CD4-positive, alpha-beta T cell treated with Interferon alpha-2 for 1 hour (primary cell): ENCODE measurements at regions not wholly inside any gene's neighbourhood (a gene's known extent, or its start where the extent isn't known, plus 50 kb on each side); places are given as distances from the start of the nearest gene placed in this dataset.

Source experiments
- DNase-seq, 2 donors: peaks; one replicate each; pipeline ENCODE4 v3.0.0-alpha.2; 2020 to 2022

DNA sequence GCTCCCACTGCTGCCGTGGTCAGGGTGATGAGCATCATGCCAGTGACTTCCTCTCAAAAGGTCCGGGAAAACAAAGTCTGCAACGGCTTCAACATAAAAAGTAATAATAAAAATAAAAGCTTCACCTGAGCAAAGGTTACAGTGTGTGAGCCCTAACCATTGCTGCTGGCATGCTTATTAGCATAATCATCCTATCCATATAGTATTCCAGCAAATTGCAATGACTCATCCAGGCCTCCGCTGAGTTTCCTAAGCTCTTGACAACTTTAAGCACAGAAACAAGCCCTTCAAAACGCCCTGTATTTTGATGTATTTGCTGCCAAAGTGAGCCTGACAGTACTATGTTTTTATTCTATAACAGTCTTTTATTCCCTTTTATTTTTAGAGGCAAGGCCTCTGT is 100.5 kb downstream of the AASDH start:
- no peak for DNase-seq

DNA sequence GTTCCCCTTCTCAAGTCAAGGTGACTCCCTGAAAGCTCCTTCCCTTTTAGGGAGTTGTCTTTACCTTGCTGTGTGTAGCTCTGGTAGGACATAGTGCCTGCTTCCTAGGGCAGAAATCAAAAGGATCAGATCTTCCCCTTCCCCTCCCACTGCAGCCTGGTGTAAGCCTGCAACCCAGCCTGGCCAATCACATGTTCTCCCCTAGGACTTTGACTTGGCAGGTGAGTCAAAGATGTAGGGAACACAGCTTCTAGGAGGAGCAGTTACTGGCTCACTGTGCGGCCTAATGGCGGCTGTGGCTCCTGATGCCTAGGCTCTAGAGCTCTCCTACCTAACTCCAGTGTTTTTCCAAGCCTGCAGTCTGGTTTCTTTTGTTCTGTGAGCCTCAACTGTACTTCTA is 103.9 kb downstream of the AASDH start:
- DNase-seq: no peak

DNA sequence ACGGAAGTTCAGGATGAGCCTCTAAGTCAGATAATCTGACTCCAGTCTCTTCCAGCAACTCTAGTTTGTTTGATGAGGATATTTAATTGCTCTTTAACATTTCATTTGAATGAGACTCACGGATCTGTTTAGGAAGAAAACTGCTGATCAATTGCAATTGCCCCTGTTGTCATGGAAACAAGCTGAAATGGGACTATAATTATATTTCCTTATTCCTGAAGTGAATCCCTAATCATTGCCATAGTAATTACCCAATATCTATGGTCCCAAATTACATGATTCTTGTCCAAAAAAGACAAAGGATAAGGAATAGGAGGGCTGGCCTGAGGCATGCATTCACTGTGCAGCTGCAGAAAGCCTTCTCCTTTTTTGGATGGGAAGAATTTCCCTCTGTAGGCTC is 105.3 kb downstream of the AASDH start:
- no peak for DNase-seq

DNA sequence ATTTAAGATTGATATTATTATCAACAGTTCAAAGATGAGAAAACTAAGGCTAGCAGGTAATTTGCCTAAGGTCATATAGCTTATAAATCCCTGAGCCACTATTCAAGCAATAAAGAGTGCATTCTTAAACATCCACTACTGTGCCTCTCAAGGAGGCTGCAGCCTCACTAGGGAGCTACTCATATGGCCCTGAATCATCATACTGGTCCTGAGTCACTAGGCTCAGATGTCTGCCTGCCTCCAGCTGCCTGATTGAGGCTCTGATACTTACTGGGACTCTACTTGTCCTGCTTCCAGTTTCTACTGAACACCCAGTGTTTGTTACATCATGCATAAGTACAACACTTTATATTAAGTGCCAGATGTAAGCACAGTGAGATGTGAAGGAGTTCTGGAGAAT is 110.7 kb downstream of the AASDH start:
- DNase-seq: no peak

DNA sequence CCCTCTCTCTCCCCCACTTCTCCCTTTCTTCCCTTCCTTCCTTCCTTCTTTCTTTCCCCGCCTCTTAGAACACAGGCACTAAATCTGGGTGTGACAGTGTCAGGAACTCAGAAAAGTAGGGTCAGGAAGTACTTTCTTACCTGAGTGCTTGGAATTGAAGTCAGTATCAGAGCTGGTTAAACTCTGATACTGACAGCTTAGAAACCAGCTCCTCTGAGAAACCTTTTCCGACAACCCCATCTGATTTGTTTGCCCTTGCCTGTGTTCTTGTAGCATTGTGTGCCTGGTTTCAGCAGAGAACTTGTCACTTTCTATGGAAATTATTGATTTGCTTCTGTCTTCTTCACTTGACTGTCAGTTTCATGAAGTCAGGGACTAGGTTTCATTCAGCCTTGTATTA is 113.9 kb downstream of the AASDH start:
- no peak for DNase-seq

DNA sequence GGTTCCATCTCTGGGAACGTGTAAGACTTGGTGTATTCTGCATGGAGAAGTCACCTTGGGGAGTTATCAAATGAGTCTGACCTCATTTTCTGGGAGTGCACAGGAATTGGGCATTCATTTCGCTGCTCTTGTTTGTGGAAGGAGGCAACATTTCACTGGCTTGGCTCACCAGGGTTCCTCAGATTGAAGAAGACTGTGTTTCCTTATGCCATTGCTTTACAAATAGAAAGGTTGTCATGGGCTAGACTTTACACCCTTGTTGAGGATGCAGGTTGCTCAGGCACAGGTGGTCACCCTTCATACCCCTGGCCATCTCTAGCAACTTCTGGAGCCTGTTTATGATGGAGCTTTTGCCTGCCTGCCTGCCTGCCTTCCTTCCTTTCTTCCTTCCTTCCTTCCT is 114.4 kb downstream of the AASDH start:
- DNase-seq: no peak

DNA sequence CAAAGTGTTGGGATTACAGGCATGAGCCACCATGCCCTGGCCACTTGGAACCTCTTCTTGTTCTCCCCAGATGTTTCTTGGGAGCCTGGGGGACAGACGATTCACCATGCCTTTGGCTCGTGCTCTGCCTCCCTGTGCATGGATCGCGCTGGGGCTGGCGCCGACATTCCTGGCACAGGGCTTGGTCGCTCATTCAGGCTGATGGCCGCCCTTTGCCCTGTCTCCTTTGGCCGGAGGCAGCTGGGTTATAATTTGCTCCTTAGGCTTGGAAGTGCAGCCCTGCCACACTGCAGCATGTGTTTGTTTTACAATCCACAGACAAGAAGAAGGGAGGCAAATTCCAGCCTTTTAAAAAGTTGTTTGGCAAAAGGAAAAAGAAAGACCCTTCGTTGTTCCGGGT is 115.3 kb downstream of the AASDH start:
- DNase-seq: no peak

DNA sequence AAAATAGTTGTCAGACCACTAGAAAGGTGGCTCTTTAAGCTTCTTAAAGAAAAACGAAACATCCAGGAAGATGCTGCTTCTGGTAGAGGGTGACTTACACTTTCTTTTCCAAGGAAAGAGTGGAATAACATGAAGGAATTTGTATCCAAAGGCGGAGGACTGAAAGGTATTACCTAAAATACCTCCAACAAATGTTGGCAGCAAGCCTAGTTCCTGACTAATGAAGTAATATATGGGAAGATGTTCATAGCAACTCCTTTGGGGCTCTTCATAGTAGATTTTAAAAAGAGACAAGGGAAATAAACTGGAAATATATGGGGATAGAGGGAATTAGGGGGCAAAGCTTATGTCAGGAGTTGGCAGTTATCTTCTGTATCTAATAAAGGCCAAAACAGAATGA is 116.2 kb downstream of the AASDH start:
- DNase-seq: no peak

DNA sequence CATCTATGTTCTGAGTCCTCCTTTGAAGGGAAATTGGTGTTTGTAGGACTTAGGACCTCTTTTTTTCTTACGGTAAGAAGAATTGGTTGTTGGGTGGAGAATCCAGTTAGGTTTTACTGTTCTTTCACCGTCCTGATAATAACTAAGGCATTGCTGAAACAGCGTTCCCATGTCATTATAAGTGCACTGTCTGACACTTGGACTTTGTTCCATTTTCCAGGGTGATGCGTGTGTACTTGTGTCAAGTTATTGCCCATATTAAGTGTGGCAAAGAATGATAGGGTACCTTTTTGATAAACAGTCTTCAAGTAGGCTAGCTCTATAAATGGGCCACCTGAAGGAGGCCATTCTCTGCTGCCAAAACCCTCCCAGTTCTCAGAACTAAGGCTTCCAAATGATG is 119.7 kb downstream of the AASDH start:
- DNase-seq: no peak

DNA sequence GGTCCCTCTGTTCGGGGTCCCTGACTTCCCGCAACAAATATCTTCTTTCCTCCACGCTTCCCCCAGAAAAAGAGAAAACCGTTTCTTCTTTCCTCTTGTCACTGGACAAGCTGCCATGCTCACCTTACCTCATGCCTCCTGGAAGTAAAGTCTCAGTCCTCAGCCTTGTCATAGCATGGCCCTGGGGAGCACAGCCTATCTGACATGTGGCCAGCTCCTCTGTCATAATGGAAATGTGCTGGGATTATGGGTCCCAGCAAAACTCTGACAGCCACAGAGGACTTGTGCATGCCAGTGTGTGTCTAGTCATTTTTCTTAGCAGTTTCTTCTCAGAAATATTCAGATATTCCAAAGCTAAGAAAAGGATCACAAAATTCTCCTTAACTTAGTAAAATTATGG is 122.4 kb downstream of the AASDH start:
- no peak for DNase-seq

DNA sequence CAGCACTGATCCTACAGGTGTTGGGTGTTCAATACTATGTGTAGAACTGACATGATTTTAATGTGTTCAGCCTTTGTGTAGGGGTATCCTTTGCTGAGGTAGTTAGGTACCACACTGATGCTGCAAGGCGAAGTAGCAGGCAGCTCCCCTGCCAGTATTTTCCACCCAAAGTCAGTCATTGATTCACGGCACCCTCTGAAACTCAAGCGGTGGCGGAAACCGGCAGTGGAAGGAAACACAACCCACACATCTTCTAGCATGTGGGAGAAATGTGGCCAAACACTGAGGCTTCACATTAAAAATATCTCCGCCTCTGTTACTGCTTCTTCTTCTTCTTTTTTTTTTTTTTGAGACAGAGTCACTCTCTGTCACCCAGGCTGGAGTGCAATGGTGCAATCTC is 126.3 kb downstream of the AASDH start:
- DNase-seq: peak in 1 of 2 donors; percentile 6

DNA sequence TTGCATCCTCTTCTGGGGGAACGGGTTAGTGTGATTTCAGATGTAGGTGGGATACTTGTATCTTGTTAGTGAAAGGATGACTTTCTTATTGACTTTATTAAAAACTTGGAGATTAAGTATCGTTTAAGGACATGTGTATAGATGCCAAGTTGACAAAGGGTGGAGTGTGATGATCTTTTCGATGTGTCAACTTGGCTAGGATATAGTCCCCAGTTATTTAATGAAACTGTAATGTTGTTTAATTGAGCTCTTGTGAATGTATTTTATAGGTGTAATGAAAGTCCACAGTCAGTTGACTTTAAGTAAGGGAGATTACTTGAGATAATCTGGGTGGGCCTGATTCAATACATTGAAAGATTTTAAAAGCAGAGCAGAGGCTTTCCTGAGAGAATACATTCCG is 127.0 kb downstream of the AASDH start:
- DNase-seq: no peak

DNA sequence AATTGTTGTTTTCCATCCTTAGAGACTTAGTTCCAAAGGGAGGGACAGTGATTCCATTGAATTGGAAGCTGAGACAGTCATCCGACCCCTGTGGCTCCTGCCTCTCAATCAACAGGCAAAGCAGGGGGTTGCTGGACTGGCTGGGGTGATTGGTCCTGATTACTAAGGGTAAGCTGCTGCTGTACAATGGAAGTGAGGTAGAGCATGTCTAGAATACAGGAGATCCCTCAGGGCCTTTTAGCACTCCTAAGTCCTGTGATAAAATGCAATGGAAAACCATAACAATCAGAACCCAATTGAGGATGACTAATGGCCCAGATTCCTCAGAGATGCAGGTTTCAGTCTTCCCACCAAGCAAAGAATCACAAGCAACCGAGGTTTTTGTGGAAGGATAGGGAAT is 127.6 kb downstream of the AASDH start:
- DNase-seq: no peak

DNA sequence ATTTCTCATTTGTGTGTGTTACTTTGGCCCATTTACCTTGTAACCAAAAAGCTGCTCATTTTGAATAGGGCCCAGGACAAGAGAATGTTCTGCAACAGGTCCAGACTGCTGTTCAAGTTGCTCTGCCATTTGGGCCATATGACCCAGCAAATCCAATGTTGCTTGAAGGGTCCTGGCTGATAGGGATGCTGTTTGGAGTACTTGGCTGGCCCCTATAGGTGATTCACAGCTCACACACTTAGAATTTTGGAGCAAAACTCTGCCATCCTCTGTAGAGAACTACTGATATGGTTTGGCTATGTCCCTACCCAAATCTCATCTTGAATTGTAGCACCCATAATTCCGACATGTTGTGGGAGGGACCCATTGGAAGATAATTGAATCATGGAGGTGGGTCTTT is 131.5 kb downstream of the AASDH start:
- DNase-seq: no peak

DNA sequence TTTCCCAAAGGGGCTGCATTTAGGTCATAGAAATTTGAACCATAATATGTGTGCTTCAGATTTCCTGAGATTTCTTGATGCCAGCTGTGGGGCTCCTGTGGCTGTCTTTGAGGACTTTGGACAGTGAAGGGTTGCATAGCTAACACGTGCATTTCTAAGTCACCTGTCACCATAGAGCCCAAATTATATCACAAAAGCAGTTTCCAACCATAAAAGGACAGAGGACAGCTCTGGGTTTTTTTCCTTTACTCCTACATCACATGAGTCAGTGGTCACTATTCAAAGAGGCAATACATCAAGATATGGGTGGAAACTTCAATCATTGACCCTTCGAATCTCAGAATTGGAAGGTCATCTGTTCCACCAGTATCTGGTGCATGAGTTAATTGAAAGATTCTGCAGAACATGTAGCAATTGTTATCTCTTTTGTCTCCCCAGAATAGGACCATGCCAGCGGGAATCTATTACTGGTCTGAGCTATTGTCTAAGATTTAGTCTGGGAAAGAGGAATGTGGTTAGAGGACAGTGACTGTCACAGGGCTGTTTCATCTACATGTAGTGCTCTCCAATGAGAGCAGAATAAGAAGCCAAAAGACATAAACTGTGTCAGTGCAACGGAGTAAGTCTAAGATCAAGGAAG is 133.5 kb downstream of the AASDH start:
- no peak for DNase-seq

DNA sequence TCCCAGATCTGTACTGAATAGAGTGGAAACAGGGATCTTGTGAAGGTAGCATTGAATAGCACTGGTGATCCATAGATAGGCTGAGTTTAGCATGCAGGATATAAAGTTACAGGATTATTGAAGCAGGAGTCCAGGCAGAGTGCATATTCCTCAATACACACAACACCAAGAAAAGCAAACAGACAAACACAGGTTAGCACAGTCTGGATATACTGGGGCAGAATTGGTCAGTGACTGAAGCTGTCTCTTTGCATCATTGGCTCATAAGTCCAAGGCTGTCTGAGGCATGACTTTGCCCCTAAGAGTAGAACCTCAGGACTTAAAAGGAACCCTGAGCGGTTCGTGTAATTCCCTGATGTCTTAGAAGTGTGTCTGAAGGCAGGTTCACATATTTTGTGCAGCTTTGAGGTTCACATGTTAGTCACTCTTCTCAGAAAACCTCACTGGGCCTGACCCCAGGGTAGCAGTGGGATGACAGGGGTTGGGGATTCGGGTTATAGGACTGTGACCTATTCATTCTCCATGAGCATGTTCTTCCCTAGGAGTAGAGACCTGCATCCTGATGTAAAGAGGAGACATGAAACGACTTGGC is 134.6 kb downstream of the AASDH start:
- DNase-seq: no peak

DNA sequence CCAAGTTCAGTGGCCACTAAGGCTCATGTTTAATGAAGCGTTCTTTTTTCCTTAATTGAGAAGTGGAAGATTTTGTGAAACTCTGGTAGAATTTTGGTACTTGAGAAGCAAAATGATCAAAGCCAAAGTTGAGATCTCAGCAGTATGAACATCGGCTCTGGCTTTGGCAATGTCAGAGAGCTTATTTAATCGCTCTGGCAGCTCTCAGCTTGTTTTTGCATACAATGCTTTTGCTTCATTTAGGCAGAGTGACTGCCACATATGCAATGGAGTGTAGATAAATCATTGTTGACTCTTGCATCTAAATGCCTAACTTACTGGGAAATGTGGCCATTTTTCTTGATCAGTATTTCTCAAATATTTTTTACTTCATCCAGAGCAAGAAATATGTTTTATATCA is 135.7 kb downstream of the AASDH start:
- no peak for DNase-seq

DNA sequence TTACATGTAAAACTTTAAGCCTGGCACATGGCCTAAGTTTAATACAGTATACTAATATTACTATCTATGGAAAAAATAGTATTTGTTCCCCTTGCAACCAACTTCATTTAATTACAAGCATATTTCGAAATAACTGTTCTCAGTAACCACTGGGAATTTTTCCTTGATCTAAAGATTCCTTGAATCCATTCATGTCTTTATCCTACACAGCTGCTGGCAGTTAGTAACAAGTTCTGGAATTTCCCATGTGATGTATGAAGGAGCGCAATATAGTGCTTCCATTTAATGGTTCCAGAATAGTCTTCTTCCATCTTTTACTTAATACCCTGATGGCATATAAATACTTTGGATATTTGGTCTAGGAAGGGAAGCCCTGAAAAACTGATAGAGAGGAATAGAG is 136.5 kb downstream of the AASDH start:
- DNase-seq: no peak

DNA sequence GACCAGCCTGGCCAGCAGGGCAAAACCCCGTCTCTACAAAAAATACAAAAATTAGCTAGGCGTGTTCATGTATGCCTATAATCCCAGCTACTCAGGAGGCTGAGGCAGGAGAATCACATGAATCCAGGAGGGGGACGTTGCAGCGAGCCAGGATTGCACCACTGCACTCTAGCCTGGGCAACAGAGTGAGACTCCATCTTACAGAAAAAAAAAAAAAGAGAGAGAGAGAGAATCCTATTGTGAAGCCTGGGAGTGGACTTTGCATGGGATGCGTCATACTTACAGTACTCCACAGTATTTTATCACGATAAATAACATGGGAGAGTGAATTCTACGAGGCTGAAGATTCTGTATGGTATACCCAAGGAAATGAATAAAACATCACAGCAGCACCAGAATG is 139.6 kb downstream of the AASDH start:
- DNase-seq: no peak

DNA sequence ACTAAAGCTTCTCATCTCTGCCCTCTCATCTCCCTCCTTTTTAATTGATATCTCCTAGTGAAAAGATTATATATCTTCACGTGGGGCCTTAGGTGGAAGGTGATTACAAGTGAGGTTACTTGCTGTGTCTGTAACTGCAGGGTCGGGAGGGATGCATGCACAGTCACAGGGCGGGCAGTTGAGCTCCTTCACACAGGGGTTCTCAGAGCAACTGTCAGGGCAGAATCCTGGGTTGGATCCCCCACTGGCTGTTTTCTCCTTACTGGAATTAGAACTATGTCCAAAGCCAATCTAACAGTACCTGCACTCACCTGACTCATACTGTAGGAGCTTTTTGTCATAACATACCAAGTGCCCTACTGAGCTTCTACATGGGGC is 141.1 kb downstream of the AASDH start:
- no peak for DNase-seq

DNA sequence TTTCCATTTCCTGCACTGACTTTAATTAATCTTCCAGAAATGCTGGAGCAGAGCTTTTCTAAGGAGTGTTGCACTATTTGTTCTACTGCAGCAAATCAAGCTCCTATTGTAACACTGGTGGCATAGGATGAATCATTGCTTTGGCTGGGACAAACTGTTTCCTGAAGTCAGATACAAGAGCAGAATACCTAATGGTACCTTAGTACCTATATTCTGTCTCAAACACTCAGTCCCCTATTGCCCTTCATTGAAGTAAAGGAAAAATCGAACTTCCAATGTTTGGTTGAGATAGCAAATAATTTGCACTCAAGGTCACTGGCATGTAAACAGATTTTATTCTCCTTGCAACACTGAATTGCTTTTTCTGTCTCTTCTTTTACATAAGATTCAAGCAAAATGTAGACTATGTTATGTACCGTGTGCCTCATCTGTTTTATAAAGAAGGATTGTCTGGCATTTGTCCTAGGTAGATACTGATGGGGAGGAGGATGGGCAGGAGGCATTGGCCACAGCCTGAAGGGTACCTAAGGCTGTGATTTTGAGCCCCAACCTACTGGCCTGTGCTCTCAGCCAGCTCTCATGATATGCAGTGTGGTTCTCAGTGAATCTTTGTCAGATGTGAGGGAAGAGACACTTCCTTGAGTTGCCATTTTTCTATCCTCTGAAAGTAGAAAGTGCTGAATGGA is 141.6 kb downstream of the AASDH start:
- DNase-seq: no peak

DNA sequence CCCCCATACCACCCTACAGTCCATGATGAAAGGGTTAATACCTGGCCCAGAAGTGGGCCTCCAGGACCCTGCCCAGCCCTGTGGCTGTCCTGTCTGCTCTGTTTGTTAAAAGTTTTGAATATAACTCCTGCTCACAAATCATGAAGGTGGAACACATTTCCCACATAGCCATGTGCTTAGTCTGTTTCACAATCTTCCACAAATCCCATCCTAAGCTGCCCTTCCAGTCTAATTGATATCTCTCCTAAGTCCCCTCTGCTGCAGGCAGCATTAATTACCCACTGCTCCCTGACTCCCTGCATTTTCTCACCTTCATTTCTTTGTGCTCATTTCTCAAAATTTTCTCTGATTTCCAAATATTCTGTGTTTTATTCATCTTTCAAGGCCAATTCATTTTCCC is 142.6 kb downstream of the AASDH start:
- no peak for DNase-seq

DNA sequence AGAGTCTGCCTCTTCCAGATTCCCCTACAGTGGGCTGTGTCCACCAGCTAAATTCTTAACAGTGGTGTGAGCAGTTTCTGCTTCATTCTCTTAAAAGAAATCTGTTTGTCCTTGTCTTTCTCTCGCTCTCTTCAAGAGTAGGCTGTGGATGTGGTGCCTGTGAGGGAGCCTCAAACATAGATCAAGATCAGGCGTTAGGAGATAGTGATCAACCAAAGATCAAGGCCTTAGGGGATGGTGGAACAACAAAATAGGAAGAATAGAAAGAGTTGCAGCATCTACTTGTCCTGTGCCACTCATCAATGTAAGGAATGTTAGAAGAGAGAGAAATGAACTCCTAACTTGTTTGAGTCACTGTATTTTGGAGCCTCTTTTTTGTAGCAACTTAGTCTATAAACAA is 144.2 kb downstream of the AASDH start:
- DNase-seq: no peak

DNA sequence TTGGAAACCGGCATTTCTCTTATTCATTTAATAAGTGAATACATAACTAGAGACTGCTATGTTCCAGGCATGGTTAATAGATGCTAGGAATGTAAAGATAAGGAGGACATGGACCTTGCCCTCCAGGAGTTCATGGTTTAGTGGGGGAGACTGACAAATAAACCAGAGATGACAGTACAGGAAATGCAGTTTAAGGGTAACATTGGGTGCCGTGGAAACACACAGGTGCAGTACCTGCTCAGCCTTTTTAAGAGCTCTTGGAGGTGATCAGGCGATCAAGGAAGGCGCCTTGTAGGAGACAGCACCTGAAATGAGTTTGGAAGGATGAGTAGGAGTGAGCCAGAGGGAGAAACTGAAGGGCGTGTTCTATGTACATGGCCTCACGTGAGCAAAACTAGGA is 145.8 kb downstream of the AASDH start:
- no peak for DNase-seq
